ENCODE measurements at regions not wholly inside any gene's neighbourhood (a gene's known extent, or its start where the extent isn't known, plus 50 kb on each side); places are given as distances from the start of the nearest gene placed in this dataset.

DNA sequence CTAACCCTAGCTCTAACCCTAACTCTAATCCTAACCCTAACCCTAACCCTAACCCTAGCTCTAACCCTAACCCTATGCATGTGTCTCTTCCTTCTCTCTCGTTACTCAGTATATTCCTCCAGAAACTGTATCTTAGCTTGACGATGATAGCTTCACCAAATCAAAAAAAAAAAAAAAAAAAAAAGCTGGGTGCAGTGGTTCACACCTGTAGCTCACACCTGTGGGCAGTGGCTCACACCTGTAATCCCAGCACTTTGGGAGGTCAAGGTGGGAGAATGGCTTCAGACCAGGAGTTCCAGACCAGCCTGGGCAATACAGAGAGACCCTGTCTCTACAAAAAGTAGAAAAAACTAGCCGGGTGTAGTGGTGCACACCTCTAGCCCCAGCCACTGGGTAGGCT, 414.0 kb downstream of the GATA3 start:
- Histone ChIP-seq H3K4me1 (ENCODE audit: insufficient read depth, low read length) (no peaks in the 10 kb centered on the region), H3K27me3 (ENCODE audit: insufficient read depth, low read length) (no peaks in the 10 kb centered on the region), H3K9me3 (ENCODE audit: low read length) (no peaks in the 10 kb centered on the region), H3K36me3 (ENCODE audit: insufficient read depth, low read length) (no peaks in the 10 kb centered on the region), H3K4me3 (ENCODE audit: low read length) (no peak overlapping the region), H2AFZ (ENCODE audit: low read depth, low read length) (no peak overlapping the region)

DNA sequence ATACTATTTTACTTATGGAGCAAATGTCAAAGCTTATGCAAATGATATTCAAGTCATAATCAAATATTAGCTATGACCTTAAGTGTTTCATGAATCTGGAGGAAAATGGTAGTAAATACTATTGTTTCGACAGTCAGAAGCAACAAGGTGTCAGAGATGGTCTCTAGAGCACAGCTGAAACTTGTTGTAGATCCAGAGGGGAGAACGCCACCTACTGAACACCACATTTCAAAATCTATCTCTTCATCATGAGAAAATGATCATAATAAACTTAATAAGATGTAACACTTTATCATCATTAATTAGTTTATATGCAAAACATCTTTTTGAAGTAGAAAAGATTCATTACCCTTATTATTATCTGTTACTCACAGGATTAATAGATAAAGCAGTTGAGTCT, 418.7 kb downstream of the GATA3 start:
- H3K4me1 ChIP-seq (ENCODE audit: insufficient read depth, low read length) = no peaks in the 10 kb centered on the region
- no peaks in the 10 kb centered on the region for H3K27me3 ChIP-seq (ENCODE audit: insufficient read depth, low read length)
- H2AFZ ChIP-seq (ENCODE audit: low read depth, low read length) = no peak overlapping the region
- no peak overlapping the region for H3K4me3 ChIP-seq (ENCODE audit: low read length)
- no peaks in the 10 kb centered on the region for H3K36me3 ChIP-seq (ENCODE audit: insufficient read depth, low read length)
- no peaks in the 10 kb centered on the region for H3K9me3 ChIP-seq (ENCODE audit: low read length)

DNA sequence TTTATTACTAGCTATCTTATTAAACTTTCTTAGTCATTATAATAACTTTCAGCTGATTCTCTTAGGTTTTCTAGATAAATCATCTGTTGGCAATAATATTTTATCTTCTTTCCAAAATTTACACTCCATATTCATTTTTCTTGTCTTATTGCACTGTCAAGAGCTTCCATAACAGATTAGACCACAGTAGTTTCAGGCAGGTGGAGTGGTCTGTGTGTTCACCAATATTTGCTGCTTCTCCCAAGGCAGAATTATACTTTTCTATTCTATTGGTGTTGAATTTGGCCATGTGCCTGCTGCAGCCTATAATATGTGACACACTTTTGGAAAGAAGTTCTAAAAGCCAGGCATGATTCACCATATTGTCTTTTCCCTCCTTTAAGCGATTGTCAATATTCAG, 422.8 kb downstream of the GATA3 start:
- Histone ChIP-seq H3K36me3 (ENCODE audit: insufficient read depth, low read length) (no peaks in the 10 kb centered on the region), H3K9me3 (ENCODE audit: low read length) (no peaks in the 10 kb centered on the region), H3K4me1 (ENCODE audit: insufficient read depth, low read length) (no peaks in the 10 kb centered on the region), H3K4me3 (ENCODE audit: low read length) (no peak overlapping the region), H2AFZ (ENCODE audit: low read depth, low read length) (no peak overlapping the region), H3K27me3 (ENCODE audit: insufficient read depth, low read length) (no peaks in the 10 kb centered on the region)

DNA sequence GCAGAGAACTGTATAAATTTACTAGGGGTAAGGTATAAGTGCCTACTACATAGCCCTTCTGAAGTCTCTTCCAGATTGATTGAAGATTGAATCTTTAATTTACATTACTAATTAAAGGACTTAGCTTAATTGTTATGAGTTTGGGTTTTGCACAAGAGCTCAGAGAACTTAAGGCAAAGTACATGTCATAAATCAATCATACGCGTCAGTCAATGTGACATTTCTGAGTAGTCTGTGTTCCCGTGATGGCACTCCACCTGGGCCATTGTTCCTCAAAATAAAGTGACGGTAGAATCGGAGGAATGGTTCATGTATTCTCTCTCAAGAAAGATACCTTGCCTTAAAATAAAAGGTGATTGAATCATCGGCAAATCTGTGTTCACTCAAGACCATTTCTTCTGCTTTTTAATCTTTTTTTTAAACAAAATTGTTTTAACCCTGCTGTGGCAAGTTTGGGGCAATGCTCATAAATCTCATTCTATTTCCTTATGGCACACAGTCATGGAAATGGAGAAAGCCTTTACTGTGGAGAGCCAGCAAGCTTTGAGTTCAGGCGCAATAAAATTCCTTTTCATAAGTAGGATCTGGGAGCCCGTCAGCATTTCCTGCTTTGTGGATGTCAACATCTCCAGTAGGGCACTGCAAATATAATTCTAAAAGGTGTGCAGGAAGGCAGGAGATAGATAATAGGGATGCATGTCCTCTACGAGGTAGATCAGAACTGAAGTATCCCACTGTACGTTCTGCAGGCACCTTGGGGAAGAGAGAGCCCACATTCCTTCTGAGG, 427.4 kb downstream of the GATA3 start:
- H3K36me3 ChIP-seq (ENCODE audit: insufficient read depth, low read length) = no peaks in the 10 kb centered on the region
- no peaks in the 10 kb centered on the region for H3K9me3 ChIP-seq (ENCODE audit: low read length)
- H3K4me1 ChIP-seq (ENCODE audit: insufficient read depth, low read length) = no peaks in the 10 kb centered on the region

DNA sequence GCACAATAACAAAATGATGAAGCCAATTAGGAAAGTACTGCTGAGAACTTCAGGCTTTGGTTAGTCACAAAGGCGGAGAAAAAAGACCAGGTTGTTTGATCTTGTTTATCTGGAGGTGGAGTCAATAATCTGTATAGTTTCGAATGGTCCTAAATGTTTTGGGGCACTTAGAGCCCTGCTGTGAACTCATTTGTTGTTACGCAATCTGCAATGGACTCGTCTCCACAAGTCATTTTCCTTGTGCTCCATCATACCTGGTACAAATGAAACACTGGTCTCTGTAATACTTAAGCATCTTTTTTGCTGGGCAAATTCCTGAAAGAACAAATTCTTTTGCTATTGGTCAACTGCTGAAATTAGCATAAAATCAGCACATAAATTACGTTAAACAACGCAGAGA, 430.5 kb downstream of the GATA3 start:
- no peaks in the 10 kb centered on the region for H3K27me3 ChIP-seq (ENCODE audit: insufficient read depth, low read length)
- H3K9me3 ChIP-seq (ENCODE audit: low read length) = no peaks in the 10 kb centered on the region
- peaks cover 4% of the 10 kb centered on the region for H3K4me1 ChIP-seq (ENCODE audit: insufficient read depth, low read length)
- no peak overlapping the region for H2AFZ ChIP-seq (ENCODE audit: low read depth, low read length)
- no peak overlapping the region for H3K4me3 ChIP-seq (ENCODE audit: low read length)
- H3K36me3 ChIP-seq (ENCODE audit: insufficient read depth, low read length) = no peaks in the 10 kb centered on the region

More for the DNA sequence above, 427.4 kb downstream of the GATA3 start:
- Histone ChIP-seq H3K4me3 (ENCODE audit: low read length) (no peak overlapping the region), H3K27me3 (ENCODE audit: insufficient read depth, low read length) (no peaks in the 10 kb centered on the region), H2AFZ (ENCODE audit: low read depth, low read length) (no peak overlapping the region)

DNA sequence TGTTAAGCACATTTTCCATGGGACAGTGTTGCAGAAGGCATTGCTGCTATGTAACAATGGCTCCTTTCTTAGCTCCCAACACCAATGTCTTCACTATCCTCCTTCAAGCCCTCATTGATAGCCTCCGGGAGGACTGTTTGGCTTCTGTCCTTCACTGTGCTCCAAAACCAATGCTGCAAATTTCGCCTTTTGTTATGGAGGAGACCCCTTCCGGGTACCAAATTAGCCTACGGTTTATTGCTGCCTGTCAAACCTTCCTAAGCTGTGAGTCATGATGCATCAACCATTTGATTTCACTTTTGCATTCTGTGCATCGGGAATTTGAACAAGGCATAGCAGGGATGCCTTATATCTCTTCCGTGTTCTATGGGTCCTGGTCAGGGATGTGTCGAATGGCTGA, 432.9 kb downstream of the GATA3 start:
- H3K4me3 ChIP-seq (ENCODE audit: low read length) = no peak overlapping the region
- no peak overlapping the region for H2AFZ ChIP-seq (ENCODE audit: low read depth, low read length)
- H3K4me1 ChIP-seq (ENCODE audit: insufficient read depth, low read length) = peaks cover 9% of the 10 kb centered on the region
- H3K36me3 ChIP-seq (ENCODE audit: insufficient read depth, low read length) = no peaks in the 10 kb centered on the region
- no peaks in the 10 kb centered on the region for H3K9me3 ChIP-seq (ENCODE audit: low read length)
- H3K27me3 ChIP-seq (ENCODE audit: insufficient read depth, low read length) = no peaks in the 10 kb centered on the region

DNA sequence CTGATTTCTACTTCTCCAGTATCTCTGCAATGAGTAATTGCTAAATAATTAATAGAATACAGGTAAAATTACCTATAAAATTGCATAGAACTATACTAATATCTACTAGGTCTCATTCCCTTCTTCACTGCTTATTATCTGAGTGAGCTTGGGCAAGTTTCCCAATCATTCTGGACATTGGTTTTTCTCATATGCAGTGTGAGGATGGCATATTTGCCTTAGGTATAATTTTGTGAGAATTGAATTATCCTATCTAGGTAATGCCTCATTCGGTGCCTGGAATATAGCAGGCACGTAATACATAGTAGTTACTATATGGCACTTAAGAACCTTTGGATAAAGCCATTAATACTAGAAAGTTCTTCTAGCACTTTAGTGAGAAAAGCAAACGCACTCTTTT, 434.7 kb downstream of the GATA3 start:
- no peak overlapping the region for H2AFZ ChIP-seq (ENCODE audit: low read depth, low read length)
- H3K9me3 ChIP-seq (ENCODE audit: low read length) = no peaks in the 10 kb centered on the region
- H3K36me3 ChIP-seq (ENCODE audit: insufficient read depth, low read length) = no peaks in the 10 kb centered on the region
- H3K4me3 ChIP-seq (ENCODE audit: low read length) = no peak overlapping the region
- peaks cover 9% of the 10 kb centered on the region for H3K4me1 ChIP-seq (ENCODE audit: insufficient read depth, low read length)
- H3K27me3 ChIP-seq (ENCODE audit: insufficient read depth, low read length) = no peaks in the 10 kb centered on the region

DNA sequence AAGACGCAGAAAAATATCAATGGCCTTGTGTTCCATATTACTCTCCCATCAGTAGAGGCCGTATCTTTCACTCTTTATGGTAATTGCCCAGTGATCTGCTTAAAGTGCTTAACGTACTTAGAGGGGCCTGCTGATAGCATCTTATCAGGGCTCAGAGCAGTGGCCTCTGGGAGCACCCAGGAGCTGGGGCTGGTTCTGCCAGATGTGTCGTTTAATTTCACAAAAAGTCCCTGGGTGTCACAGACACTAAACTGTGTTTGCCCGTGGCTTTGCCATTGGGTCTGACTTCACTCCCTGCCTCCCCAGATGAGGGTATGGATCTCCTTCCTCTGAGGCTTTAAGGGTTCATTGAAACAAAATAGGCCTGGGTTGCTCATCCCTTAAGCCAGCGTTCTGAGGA, 435.3 kb downstream of the GATA3 start:
- H3K4me3 ChIP-seq (ENCODE audit: low read length) = no peak overlapping the region
- no peaks in the 10 kb centered on the region for H3K36me3 ChIP-seq (ENCODE audit: insufficient read depth, low read length)
- no peaks in the 10 kb centered on the region for H3K9me3 ChIP-seq (ENCODE audit: low read length)
- H3K27me3 ChIP-seq (ENCODE audit: insufficient read depth, low read length) = no peaks in the 10 kb centered on the region
- H2AFZ ChIP-seq (ENCODE audit: low read depth, low read length) = no peak overlapping the region
- peaks cover 9% of the 10 kb centered on the region for H3K4me1 ChIP-seq (ENCODE audit: insufficient read depth, low read length)

DNA sequence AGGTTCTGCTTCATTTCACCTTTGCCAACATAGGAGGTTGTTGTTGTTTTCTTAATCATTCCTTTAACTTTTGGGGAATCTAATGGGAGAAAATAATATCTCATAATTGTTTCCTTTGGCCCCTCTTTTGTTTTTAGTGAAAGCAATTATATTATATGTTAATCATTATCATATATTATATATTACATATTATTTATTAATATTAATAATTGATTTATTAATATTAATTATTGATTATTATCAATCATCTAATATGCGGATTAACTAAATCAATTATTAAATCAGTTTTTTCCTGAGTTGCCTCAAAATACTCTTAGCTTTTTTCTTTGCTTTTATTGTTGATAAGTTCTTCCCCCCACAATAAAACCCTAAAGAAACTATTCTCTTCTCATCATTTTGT, 443.8 kb downstream of the GATA3 start:
- no peaks in the 10 kb centered on the region for H3K36me3 ChIP-seq (ENCODE audit: insufficient read depth, low read length)
- H3K4me1 ChIP-seq (ENCODE audit: insufficient read depth, low read length) = no peaks in the 10 kb centered on the region
- H3K9me3 ChIP-seq (ENCODE audit: low read length) = no peaks in the 10 kb centered on the region
- no peaks in the 10 kb centered on the region for H3K27me3 ChIP-seq (ENCODE audit: insufficient read depth, low read length)
- H3K4me3 ChIP-seq (ENCODE audit: low read length) = no peak overlapping the region
- no peak overlapping the region for H2AFZ ChIP-seq (ENCODE audit: low read depth, low read length)

DNA sequence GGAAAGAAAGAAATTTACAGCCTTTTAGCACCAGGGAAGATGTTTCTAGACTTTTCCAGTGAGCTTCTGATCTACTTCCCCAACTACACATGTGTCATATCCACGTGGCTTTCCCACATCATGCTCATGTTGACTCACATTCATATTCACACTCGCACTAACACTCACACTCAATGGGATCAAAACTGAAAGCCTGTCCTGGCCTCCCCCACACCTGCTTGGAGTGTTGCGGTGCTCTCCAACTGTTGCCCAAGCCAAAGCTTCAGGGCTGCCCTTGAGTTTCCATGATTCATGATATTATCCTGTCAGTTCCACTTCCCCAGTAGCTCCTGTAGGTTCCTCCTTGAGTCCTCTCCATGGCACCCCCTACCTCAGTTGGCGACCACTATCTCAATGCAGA, 444.4 kb downstream of the GATA3 start:
- H3K4me1 ChIP-seq (ENCODE audit: insufficient read depth, low read length) = no peaks in the 10 kb centered on the region
- H3K27me3 ChIP-seq (ENCODE audit: insufficient read depth, low read length) = no peaks in the 10 kb centered on the region
- H2AFZ ChIP-seq (ENCODE audit: low read depth, low read length) = no peak overlapping the region
- H3K36me3 ChIP-seq (ENCODE audit: insufficient read depth, low read length) = no peaks in the 10 kb centered on the region
- no peaks in the 10 kb centered on the region for H3K9me3 ChIP-seq (ENCODE audit: low read length)
- no peak overlapping the region for H3K4me3 ChIP-seq (ENCODE audit: low read length)

DNA sequence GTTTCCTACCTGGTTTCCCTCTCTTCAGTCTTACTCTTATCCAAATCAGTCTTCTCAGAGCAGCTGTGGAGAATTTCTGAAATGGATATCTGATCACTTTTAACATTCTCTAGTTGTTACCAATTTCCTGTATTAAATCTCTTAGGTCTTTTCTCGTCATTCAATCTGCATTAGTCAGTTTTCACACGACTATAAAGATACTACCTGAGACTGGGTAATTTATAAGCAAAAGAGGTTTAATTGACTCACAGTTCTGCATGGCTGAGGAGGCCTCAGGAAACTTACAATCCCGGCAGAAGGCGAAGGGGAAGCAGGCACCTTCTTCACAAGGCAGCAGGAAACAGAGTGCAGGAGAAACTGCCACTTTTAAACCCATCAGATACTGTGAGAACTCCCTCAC, 444.8 kb downstream of the GATA3 start:
- H3K4me1 ChIP-seq (ENCODE audit: insufficient read depth, low read length) = no peaks in the 10 kb centered on the region
- H3K36me3 ChIP-seq (ENCODE audit: insufficient read depth, low read length) = no peaks in the 10 kb centered on the region
- H3K27me3 ChIP-seq (ENCODE audit: insufficient read depth, low read length) = no peaks in the 10 kb centered on the region
- H3K9me3 ChIP-seq (ENCODE audit: low read length) = no peaks in the 10 kb centered on the region
- no peak overlapping the region for H2AFZ ChIP-seq (ENCODE audit: low read depth, low read length)
- no peak overlapping the region for H3K4me3 ChIP-seq (ENCODE audit: low read length)

DNA sequence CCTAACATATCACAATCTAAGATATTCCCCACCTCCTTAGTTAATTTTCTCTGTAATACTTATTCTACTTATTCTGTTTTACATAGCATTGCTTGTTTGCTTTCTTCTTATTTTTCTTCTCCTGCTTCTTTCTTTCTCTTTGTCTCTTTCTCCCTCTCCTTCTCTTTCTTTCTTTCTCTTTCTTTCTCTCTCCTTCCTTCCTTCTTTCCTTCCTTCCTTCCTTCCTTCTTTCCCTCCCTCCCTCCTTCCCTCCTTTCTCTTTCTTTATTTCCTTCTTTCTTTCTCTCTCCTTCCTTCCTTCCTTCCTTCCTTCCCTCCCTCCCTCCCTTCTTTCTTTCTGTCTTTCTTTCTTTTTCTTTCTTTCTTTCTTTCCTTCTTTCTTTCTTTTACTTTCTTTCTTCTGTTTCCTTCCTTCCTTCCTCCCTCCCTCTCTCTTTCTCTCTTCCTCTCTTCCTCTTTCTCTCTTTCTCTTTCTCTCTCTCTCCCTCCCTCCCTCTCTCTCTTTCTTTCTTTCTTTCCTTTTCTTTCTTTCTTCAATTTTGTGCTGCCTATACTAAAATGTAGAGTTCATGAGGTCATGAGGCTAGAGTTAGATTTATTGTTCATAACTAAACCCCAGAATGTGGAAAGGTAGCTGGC, 445.4 kb downstream of the GATA3 start:
- no peaks in the 10 kb centered on the region for H3K9me3 ChIP-seq (ENCODE audit: low read length)
- H3K36me3 ChIP-seq (ENCODE audit: insufficient read depth, low read length) = no peaks in the 10 kb centered on the region
- no peaks in the 10 kb centered on the region for H3K4me1 ChIP-seq (ENCODE audit: insufficient read depth, low read length)
- no peak overlapping the region for H3K4me3 ChIP-seq (ENCODE audit: low read length)
- no peaks in the 10 kb centered on the region for H3K27me3 ChIP-seq (ENCODE audit: insufficient read depth, low read length)
- no peak overlapping the region for H2AFZ ChIP-seq (ENCODE audit: low read depth, low read length)

DNA sequence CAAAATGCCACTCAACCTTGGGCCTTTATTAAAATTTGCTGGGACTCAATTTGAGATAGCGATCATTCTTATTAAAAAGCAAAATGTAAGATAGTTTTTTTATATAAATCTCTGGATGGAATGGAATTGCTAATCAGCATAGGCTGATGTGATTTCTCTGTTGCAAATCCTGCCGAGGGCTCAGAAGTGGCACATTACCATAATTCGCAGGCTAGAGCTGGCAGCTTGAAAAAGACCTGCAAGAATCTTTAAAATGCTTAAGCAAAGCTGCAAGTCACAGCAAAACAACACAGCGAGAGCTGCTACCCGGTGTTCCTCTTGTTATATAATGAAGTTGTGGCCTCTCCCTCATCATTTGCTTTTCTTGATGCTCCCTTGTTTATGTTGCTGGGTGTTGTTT, 448.1 kb downstream of the GATA3 start:
- no peak overlapping the region for H2AFZ ChIP-seq (ENCODE audit: low read depth, low read length)
- no peak overlapping the region for H3K4me3 ChIP-seq (ENCODE audit: low read length)
- H3K27me3 ChIP-seq (ENCODE audit: insufficient read depth, low read length) = no peaks in the 10 kb centered on the region
- no peaks in the 10 kb centered on the region for H3K4me1 ChIP-seq (ENCODE audit: insufficient read depth, low read length)
- H3K36me3 ChIP-seq (ENCODE audit: insufficient read depth, low read length) = no peaks in the 10 kb centered on the region
- H3K9me3 ChIP-seq (ENCODE audit: low read length) = no peaks in the 10 kb centered on the region

DNA sequence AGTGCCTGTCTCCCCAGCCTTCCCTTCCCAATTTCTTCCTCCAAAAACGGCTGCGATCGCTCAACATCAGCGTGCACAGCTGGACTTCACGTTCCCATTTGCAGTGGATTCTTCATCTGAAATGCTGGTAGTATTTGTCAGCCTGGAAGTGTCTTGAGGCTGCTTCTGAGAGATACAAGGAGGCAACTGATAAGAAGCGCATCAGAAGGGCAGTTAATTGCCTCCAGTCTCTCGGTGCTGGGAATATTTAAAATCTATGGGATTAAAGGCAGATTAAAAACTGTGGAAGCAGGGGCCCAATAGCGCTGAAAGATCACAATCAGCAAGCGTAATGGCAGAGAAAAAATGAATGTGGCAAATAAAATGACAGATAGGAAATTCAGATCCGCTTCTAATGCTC, 450.0 kb downstream of the GATA3 start:
- Histone ChIP-seq H3K9me3 (ENCODE audit: low read length) (no peaks in the 10 kb centered on the region), H3K36me3 (ENCODE audit: insufficient read depth, low read length) (no peaks in the 10 kb centered on the region), H3K4me1 (ENCODE audit: insufficient read depth, low read length) (no peaks in the 10 kb centered on the region), H3K27me3 (ENCODE audit: insufficient read depth, low read length) (no peaks in the 10 kb centered on the region), H3K4me3 (ENCODE audit: low read length) (no peak overlapping the region), H2AFZ (ENCODE audit: low read depth, low read length) (no peak overlapping the region)

Measured in neuron (in vitro differentiated cells).